GM12874 (cell line): ENCODE measurements at regions not wholly inside any gene's neighbourhood (a gene's known extent, or its start where the extent isn't known, plus 50 kb on each side); places are given as distances from the start of the nearest gene placed in this dataset.

Experiments
- TF ChIP-seq, protein P1 (sequence below): IDR thresholded peaks from 2 replicates; pipeline ENCODE4 v1.5.1; 2011; ENCODE audit warnings: low read depth, mild to moderate bottlenecking, control low read depth, low read length, moderate library complexity; ENCODE audit not compliant: insufficient read depth

DNA sequence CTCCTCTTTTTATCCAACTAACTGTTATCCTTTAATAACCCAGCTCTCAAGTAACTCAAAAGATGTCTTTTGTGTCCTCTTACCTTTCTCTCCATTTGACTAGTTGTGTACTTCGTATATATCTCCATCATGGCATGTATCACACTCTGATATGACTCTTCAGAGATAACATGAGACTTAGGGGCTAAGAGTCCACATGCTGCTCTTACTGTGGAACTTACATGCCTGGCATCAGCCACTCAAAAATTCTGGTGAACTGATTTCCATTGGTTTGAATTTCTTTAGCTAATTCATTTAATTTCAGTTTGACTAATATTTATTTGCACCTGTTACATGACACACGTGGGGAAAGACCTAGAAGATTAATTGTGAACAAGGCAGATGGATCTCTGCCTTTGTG, 317.3 kb downstream of the HS3ST1 start:
- TF ChIP-seq, protein P1, sequence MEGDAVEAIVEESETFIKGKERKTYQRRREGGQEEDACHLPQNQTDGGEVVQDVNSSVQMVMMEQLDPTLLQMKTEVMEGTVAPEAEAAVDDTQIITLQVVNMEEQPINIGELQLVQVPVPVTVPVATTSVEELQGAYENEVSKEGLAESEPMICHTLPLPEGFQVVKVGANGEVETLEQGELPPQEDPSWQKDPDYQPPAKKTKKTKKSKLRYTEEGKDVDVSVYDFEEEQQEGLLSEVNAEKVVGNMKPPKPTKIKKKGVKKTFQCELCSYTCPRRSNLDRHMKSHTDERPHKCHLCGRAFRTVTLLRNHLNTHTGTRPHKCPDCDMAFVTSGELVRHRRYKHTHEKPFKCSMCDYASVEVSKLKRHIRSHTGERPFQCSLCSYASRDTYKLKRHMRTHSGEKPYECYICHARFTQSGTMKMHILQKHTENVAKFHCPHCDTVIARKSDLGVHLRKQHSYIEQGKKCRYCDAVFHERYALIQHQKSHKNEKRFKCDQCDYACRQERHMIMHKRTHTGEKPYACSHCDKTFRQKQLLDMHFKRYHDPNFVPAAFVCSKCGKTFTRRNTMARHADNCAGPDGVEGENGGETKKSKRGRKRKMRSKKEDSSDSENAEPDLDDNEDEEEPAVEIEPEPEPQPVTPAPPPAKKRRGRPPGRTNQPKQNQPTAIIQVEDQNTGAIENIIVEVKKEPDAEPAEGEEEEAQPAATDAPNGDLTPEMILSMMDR, result no peak

DNA sequence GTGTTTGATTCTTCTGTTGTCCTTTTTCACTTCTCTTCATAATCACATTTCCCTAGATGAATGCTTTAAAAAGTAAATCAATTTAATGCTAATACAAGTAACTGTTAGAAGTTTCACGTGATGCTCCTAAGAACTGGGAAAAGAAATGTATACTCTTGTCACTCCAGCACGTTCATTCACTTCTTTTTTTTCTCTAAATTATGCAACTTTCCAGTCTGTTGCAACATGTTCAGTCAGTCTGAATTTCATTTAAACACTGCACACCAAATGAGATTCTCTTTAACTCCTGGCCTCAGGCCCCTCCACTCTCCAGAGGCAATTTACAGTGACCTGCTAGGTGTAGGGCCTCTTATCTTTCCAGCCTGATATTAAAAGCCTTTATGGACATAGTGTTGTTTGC, 321.9 kb downstream of the HS3ST1 start:
- TF ChIP-seq, protein P1, result no peak

DNA sequence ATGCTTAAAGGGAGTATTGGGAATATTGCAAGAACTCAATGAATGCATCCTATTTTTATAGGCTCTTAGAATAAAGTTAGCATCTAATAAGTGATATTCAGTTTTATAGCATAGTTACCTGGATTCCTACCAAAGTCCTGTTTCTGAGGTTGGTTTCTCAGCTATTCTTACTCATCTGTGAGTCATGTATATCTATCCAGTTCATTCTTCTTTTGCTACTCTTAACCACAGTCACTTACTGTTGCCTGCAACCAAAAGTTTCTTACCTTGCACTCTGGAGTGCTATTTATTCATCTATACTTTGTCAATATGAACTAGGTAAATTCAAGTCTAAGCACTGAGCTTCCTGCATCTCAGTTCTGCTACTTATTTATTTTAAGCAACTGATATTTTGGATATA, 322.5 kb downstream of the HS3ST1 start:
- TF ChIP-seq, protein P1, result no peak

DNA sequence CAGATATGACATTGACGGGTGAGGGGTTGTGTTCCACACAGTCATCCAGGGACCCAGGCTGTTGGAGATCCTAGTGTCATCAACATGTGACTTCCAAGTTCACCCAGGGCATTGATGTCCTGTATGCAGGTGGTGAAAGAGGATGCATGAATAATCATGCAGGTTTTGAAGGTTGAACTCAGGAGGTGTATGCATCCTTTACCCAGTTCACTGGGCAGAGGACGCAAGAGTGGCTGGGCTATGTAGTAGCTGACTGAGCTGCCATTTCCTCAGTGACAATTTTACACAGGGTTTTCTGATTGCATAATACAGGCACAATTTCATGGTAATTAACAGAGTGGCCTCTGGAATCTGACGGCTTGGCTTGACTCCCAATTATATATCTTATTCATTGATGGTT, 323.0 kb downstream of the HS3ST1 start:
- TF ChIP-seq, protein P1, result no peak

DNA sequence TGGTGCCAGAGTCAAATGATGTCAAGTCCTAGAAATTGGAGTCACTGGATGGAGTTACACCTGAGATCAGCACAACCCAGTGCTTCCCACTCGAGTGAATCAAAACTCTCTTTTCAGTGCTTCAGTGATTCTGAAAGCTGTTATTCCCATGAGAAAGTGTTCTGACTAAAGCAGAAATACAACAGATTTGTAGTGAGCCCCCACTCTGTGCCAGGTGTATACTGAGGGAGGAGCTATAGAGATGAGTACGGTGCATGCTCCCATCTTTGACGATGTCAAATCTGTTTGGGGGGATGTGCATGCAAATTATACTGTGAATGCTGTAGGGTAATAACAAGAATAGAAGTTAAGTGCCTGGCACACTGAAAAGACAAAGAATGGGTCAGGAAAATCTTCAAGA, 330.2 kb downstream of the HS3ST1 start:
- TF ChIP-seq, protein P1, result no peak

DNA sequence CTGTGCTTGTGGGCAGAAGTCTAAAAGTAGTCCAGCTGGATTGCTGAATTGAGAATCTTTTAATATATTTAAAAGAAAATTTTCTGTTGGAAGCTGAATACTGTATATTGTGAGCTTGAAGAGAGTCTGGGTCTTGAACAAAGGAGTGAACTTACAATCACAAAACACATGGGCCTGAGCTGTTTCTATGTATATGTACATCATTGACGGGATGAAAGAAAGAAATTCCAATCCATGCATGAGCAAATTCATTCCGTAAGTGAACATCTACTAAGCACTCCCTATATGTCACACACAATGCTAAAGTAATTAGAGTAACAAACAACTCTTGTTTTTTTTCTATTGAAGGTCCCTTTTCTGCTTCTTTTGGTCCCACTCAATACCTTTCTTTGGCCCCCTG, 331.0 kb downstream of the HS3ST1 start:
- TF ChIP-seq, protein P1, result no peak

DNA sequence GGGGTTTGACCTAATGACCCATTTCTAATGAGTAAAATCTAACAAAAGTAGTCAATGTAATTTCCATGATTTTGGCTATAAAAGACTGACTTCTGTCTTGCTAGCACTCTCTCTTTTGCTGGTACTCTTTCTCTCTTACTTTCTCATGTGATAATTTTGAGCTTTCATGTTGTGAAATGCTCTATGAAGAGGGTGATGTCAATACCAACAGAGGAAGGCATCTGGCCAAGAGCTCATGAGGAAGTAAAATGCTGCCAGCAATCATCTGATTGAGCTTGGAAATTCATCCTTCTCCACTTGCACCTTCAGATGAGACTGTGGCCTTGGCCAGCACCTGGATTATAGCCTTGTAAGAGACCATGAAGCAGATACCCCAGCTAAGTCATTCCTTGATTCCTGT, 347.7 kb downstream of the HS3ST1 start:
- TF ChIP-seq, protein P1, result no peak

DNA sequence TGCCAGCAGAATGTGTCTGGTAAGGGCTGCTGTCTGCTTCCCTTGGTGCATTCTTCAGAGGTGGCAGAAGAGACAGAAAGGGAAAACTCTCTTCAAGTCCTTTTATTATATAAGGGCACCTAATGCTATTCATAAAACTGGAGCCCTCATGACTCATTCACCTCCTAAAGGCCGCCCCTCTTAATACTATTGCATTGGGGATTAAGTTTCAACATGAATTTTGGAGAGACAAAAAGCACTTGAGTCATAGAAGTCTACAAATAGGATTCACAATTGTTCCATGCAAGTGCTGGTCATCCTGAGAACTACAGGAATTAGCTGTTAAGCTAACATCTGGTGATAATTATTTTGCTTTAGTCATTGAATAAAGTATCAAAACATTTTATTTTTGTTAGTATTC, 349.5 kb downstream of the HS3ST1 start:
- TF ChIP-seq, protein P1, result no peak
